Gastrocnemius medialis (tissue), 4 donors: ENCODE measurements at regions not wholly inside any gene's neighbourhood (a gene's known extent, or its start where the extent isn't known, plus 50 kb on each side); places are given as distances from the start of the nearest gene placed in this dataset.

Source experiments
- POLR2A ChIP-seq, 2 donors: fragments of 450-650 bp; IDR thresholded peaks; one replicate each; pipeline ENCODE4 v1.6.1; 2017; ENCODE audit warnings: antibody characterized with exemption in 2 of 2, mild to moderate bottlenecking in 2 of 2, moderate library complexity in 2 of 2
- TF ChIP-seq, protein P1 (sequence below), 5 experiments: fragments of 450-650 bp in 3 of 5; fragments of 200-600 bp in 2 of 5; sonication (generic) in 2 of 5; IDR thresholded peaks in 4 of 5; conservative IDR thresholded peaks in 1 of 5; 1 replicate in 4 of 5; 2 replicates in 1 of 5; pipeline ENCODE4 v1.5.1; 2016 to 2019; ENCODE audit warnings: antibody characterized with exemption in 5 of 5, mild to moderate bottlenecking in 3 of 5, moderate library complexity in 3 of 5

DNA sequence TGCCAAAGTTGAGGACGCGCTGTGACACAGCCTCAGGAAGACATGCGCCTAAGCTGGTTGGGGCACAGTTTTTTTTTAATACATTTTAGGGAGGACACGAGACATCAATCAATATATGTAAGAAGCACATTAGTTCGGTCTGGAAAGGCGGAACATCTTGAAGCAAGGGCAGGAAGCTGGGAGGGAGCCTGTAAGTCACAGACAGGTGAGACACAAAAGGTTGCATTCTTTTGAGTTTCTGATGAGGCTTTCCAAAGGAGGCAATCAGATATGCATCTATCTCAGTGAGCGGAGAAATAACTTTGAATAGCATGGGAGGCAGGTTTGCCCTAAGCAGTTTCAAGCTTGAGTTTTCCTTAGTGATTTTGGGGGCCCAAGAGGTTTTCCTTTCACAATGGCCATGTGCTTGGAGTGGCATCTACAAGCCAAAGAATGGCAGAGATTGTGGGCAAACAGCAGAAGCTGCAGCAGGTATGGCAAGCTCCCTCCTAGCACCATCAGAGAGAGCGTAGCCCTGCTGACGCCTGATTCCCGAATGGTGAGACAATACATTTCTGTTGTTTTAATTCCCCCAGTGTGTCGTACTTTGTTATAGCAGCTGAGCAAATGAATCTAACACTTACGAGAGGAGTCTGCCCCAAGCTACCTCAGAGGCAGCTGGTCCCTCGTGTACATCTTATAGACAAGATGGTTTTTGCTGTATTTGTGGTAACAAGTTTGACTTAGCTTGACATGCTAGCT, 99.5 kb upstream of the TMTC4 start:
- TF ChIP-seq, protein P1, sequence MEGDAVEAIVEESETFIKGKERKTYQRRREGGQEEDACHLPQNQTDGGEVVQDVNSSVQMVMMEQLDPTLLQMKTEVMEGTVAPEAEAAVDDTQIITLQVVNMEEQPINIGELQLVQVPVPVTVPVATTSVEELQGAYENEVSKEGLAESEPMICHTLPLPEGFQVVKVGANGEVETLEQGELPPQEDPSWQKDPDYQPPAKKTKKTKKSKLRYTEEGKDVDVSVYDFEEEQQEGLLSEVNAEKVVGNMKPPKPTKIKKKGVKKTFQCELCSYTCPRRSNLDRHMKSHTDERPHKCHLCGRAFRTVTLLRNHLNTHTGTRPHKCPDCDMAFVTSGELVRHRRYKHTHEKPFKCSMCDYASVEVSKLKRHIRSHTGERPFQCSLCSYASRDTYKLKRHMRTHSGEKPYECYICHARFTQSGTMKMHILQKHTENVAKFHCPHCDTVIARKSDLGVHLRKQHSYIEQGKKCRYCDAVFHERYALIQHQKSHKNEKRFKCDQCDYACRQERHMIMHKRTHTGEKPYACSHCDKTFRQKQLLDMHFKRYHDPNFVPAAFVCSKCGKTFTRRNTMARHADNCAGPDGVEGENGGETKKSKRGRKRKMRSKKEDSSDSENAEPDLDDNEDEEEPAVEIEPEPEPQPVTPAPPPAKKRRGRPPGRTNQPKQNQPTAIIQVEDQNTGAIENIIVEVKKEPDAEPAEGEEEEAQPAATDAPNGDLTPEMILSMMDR (IDR thresholded peaks at IDR 0.05 in 4 of 5, conservative IDR thresholded peaks at IDR 0.05 in 1 of 5), result no peak
- TF ChIP-seq POLR2A (IDR thresholded peaks at IDR 0.05), result no peak
